ENCODE measurements at regions not wholly inside any gene's neighbourhood (a gene's known extent, or its start where the extent isn't known, plus 50 kb on each side); places are given as distances from the start of the nearest gene placed in this dataset.

DNA sequence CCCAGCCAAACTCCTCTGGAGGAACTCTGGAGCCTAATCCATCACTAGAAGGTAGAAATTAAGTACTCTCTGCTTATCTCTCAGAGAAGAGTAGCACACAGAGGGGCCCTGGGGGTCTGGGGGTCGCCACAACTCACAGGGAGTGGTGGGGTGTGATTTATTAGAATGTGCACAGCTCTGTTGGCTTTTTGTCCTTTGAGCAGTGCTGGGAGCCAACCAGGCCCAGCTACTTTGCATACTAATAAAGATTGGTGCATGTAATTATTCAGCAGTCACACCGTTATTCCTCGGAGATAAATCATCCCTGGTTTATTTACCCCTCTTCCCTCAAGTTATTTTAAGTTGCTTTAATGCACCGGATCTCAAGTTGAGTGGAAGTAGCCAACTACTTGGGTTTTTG lies 606.7 kb upstream of the EEF2KMT start:
- no peak for DNase-seq

DNA sequence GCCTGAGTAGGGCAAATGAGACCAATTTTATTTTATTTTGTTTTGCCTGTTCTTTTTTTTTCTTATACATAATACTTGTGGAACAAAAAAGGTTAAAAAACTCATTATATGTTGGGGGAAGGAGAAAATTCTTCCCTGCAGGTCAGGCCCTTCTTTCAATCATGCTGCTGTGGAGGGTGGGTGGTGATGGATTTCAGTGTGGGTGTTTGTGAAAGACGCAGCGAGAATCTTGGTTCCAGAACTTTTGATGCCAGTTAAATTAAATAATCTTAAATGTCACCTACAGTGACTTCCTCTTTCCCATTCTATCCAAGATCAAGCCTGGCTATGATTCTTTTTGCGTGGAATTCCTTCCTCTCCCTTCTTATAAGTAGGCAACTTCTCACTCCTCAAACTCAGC lies 595.8 kb upstream of the EEF2KMT start:
- DNase-seq: no peak

DNA sequence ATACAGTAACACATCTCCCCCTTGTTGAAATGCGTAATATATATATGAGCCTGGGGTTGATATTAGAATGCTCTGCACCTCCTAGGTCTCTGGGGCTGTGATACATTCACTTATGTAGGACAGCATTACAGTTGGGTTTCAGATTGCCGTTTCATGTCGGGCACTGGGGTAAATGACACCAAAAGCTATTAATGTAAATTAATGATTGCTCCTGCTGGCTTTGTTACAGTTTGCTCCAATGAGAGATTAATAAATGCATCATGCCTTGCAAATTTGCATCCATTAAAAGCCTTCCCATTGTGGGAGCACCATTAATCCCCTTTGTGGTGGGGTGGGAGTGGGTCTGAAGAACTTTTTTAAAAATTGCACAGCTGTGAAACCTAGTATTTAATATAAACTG lies 584.4 kb upstream of the EEF2KMT start:
- DNase-seq: no peak

DNA sequence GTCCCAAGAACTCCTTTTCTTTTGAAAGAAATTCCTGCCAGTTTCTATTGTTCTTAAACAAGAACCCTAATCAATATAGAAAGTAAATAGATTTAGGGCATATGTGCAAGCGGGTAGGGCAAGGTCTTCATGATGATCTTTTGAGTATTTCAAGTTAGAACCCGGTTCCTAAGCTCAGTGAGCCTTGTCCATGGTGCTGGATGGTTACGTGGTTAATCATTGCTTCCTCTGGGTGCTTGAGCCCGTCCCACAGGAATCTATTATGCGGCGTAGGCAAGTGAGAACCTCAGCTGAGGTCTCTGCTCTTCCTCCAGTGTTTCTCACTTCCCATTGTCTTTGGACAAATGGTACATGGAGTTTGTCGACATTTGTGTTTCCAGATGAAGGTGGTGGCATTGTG lies 580.8 kb upstream of the EEF2KMT start:
- DNase-seq: no peak

DNA sequence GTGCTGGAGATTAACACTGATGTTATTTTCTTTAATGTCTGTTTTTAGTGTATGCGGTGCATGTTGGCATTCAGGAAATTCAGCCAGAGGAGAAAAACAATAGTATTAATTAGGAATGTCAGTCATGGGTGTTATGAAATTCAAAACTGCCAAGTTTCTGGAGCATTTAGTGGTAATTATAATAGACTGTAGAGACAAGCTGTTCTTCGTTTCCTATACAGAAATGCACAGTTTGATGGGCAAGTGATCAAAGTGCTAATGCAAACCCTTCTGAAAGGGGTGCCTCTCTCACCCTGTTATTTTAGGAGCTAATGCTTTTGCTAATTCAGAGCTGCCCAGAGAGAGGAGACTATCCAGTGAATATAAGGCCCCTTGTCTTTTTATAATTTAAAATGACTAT lies 573.8 kb upstream of the EEF2KMT start:
- no peak for DNase-seq

DNA sequence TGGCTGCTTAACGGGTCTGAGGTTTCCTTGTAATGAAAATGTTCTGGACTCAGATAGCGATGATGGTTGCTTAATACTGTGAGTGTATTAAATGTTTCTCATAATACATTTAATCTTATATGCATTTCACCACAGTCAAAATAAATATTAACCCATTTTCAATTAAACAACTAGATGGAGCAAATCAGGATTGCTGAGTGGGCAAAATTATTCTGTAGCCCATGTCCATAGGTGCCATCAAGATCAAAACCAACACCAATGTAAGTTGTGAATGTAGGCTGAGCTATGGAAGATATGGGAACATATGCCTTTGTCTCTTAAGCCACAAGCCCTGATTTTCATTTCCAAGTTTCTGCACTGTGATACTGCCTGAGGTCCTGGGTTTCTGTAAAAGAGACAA lies 572.6 kb upstream of the EEF2KMT start:
- DNase-seq: no peak

DNA sequence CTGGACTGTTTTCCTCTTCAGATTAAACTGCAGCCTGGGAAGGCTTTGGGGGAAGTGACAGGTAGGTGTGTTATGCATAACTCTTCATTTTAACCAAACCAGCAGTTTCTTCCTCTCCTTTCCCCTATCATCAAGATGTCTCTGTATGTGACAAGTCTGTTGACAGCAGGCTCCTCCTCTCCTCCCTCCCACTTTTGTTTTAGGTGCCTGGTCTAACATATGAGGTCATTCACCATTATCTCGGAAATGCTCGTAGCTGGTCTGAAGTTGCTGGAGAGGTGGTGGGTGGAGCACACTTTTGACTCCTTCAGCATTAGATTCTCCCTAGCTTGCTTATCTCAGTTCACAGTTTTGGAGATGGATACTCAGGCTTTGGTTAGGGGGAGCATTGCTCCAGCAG lies 571.0 kb upstream of the EEF2KMT start:
- DNase-seq: no peak

DNA sequence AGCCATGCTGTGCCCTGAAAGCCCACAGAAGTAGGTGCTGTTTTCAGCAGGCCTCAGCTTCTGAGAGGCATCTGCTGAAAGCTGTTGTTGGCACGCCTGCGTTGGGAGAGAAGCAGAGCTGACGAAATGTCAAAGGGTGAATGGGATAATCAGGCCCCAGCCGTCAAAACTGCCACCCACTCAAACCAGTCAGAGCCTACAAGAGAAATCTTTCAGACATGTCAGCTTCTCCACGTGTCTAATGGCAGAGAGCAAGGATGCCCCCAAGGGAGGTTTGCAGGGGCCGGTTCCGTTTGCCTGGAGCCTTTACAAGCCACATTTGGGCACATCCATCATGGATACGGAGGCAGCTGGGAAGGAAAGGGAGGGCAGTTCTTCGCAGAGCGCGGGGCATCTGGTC lies 568.2 kb upstream of the EEF2KMT start:
- DNase-seq: no peak

DNA sequence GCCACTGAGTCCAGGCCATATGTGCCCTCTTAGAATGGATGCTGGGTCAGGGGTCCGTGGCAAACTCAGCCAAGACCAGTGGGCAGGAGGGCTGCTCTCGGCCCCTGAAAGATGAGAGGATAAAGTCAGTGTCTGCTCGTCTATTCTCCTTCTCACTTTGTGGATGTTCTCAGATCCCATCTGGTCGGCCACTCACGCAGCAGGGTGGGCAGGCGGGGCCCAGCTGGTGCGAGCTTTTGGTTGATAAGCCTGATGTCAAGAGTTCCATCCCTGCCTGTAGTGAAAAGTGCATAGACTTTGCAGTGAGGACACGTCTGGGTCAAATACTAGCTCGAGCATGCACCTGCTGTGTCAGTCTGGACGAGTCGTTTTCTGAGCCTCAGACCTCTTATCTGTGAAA lies 556.2 kb upstream of the EEF2KMT start:
- no peak for DNase-seq

DNA sequence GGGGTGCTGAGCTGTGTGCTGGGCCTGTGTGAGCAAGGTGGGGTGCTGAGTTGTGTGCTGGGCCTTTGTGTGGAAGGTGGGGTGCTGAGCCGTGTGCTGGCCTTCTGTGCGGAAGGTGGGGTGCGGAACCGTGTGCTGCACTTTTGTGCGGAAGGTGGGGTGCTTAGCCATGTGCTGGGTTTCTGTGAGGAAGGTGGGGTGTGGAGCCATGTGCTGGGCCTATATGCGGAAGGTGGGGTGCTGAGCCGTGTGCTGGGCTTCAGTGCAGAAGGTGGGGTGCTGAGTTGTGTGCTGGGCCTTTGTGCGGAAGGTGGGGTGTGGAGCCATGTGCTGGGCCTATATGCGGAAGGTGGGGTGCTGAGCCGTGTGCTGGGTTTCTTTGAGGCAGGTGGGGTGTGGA lies 555.4 kb upstream of the EEF2KMT start:
- no peak for DNase-seq

DNA sequence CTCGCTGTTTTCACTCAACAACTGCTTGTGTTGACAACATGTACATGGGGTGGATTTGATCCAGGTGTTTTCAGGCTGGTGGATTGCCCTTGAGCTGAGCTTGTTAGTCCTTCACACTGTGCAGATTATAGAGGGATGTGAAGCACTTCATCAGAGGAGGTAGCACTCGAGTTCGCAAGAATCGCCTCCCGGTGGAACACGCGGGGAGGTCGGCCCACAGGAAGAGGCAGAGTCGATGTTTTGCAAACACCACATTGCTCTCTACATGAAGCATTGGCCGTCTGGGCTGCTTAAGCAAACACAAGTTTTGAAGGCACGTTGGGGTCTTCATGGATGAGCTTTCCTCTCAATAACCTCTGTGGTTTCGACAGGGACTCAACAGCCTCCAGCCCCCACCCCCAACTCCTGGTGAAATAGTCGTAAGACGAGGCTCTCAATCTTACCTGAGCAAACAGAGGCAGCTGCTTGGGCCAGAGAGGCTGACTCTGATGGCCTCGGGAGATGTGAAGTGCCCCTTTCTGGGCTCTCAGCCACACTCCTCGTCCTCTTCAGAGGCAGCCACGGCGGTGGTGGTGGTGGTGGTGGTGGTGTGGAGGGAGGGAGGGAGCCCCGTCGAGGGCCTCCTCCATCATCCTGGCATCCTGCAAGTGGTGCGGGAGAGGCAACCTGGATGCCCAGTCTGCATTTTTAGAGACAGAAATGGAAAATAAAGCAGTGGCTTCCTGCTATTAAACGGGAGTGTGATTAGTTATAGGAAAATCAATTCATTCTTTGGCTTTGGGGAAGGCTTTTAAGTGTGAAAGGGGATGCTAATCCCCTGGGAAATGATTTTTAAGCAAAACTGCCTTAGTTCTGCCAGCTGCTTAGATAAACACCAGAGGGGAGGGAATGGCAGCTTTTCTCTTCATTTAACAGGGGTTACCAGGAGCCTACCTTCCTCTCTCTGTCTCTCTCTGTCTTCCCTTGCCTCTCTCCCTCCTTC lies 552.5 kb upstream of the EEF2KMT start:
- DNase-seq: no peak

DNA sequence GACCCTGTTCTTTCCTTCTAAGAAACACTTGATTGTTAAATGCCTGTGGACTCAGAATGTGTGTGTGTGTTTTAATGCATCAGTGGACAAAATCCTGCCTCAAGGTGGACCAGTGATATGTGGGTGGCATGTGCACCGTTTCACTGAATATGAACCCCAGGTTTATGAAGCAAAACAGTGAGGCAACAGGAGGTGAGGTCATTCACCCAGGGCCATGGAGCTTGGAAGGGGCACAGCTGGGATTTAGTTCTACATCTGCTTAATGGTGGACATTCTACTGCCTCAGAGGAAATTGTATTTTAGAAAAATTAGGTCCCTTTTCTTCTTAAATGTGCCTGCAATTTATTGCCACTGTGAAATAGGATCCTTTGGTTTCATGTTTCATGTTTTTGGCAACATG lies 549.5 kb upstream of the EEF2KMT start:
- no peak for DNase-seq

DNA sequence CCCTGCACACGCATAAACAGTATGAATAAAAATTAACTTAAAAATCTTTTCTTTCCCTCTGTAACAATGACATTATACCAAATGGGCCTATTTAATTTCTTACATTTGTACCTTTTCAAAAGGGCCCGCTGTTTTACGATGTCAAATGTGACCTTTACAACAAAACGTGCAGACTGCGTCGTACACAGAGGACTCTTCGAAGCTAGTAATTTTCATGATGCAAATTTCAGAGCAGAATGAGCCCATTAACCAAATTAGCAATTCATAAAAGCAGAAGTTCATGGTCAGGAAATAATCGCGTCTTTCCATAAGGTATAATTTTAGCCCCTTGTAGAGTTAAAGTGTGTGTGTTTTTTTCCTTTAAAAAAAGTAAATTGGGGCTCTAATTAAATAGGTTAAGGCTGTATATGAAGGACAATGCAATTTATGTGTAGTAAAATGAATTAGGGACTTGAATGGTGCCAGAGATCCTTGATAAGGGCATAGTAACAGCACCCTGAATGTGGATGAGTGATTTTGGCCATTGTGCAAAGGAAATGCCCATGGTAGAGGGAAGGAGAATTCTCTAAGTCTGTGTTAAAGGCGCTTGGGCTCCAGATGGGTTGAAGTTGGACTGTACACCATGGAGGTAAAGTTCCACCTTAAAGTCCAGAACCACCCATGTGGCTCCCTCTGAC lies 546.4 kb upstream of the EEF2KMT start:
- no peak for DNase-seq

DNA sequence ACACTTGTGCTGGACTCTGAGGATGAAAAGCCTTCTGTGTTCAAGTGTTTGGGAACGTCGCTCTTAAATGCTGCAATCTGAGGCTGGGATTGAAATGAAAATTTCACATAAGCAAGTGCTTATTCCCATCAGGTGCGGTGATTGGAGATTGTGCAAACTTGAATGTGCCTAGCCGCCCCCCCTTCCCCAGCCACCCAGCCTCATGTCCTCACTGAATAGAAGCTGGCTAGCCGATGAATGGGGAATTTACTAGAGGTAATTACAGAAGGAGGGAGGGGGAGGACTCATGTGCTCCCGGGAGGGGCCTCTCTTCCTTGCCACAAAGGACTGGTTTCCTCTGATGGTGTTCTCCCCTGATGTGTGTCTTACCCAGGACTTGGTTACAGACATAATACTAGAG lies 544.8 kb upstream of the EEF2KMT start:
- DNase-seq: no peak

DNA sequence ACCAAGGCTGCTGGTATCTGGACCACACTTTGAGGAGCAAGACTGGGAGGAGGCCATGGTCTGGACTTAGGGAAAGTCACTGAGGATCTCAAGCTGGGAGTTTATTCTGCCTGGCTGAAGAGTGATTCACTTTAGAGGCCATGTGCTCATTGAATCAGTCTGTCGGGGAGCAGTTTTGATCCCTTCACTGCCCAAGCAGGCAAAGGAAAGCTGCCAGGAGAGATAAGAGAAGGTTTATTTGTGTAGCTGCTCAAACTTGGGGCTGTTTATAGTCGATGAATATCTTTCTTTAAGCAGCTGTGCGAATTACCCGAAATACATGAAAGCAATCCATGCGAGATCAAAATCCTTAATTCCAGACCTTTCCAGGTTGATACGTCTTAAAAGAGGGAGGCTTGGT lies 544.4 kb upstream of the EEF2KMT start:
- DNase-seq: no peak

DNA sequence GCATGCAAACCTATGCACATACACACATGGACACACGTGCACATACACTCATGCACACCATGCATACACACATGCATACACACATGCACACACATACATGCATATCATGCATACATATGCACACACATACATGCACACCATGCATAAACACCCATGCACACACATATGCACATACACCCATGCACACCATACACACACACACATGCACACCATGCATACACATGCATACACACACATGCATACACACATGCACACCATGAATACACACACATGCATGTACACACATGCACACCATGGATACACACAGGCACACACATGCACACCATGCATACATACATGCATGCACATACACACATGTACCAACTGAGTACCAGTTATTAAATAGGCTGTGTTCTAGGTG lies 543.3 kb upstream of the EEF2KMT start:
- DNase-seq: no peak

DNA sequence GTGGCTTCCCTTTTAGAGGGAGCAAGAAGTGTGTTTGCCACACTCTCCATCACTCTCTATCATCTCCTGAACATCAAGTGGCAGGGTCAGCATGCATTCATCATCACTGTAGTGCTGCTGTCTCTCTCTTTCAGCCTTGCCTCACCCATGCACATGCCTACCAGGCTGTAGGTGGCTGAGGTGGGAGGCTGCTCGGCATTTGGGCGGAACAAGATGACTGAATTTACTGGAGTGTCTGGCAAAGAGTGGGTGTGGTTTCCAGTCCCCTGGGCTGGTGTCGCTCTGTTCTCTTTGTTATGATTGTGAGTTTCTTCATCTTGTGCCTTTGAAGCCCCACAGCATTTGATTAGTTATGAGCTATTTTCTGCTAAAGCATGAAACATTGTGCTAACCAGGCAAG lies 541.9 kb upstream of the EEF2KMT start:
- DNase-seq: no peak

DNA sequence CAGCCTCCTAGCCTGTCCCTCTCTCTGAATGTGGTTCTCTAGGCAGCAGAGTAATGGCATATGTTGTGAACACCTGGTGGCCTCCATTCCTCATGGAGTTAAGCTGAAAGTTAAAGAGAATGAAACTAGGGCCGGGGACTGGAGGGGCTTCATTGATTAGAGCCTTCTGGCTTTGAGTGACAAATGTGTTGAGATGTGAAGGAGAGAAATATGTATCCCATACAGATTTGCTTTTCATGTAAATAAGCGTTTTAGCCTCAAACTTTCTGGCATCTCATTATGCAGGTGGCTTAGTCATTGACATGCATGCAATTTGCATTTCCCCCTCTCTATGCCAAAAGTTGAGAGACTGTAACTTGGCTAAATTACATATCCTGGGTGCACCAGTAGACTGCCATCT lies 537.7 kb upstream of the EEF2KMT start:
- no peak for DNase-seq

DNA sequence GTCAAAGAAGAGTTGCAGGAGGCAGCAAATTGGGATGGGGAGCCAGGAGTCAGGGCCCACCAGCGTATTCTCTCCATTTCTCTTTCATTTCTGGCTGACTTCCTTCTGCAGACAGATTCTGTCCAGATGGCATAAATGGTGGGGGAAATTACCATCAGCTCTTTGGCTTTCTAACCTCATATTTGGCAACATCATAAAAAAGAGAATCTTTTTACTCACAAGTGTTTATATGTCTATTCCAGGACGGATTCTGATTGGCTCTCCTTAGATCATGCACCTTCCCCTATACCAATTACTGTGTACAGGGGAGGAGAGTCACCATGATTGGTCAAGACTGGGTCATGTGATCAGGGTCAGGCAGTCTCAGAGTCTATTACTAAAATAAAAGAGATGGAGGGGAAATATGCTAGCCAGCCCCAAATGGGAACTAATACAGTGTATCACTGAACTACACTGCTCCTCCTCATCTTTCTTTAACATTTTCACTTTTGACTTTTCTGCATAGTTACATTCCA lies 537.1 kb upstream of the EEF2KMT start:
- no peak for DNase-seq

DNA sequence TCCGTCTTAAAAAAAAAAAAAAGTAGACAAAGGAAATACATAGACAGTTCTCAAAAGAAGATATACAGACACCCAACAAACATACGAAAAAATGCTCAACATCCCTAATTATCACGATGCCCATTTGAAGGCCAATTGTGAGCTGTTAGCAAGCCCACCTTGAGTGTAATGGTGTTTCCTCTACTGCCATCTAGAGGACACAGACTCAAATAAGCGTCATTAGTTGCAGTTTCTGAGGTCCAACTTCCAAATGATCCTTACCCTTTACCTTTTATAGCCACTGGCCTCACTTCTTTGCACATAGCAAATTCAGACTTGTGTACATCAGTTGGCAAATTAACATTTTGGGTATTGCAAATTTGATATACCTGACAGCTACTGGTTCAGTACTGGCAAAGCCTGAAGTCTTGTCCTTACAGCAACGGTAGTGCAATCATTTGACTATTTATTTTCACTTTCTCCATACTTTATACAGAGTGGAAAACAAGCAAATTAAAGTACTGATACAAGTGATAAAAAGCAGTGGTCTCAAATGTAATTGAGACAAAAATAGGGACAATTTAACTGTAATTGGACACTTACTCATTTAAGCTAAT lies 536.3 kb upstream of the EEF2KMT start:
- peak; percentile 19 for DNase-seq

DNA sequence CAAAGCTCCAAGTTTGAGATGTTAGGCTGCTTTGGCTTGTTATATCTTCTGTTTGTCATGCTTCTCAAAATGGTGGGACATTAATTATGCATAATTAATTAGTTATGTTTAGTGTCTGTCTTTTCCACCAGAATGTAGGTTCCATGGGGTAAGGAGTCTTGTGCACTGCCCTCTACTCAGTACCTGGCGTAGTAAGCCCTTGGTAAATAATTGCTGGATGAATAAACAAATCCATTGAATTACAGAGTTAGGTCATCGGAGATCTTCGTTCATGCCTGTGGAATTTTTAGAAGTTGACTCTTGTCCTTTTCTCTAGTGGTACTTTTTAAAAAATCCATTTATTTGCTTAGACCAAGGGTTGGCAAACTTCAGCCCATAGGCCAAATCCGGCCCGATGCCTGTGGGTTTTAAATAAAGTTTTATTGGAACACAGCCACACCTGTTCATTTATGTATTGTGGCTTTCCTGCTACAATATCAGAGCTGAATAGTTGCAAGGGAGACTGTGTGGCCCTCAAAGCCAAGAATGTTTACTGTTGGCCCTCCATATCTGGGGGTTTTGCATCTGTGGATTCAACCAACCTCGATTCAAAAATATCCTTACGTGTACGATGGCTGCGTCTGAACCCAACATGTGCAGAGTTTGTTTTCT lies 524.8 kb upstream of the EEF2KMT start:
- DNase-seq: no peak

DNA sequence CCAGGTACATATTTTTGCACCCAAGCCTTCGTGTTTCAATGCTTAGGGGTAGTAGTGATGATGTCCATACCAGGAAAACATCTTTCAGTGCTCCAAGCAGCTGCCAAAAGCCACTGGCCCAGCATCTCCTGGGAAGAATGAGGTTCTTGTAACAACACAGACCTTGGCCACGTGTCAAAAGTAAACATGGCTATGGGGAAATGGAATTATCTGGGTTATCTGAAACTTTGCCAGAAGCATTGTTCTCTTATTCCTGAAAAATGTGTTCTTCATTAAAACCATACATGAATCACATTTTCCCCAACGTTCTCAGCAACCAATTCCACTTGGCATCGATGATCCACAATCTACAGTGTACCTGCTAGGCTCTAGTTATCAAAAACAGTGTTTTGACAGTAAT lies 524.2 kb upstream of the EEF2KMT start:
- DNase-seq: no peak

DNA sequence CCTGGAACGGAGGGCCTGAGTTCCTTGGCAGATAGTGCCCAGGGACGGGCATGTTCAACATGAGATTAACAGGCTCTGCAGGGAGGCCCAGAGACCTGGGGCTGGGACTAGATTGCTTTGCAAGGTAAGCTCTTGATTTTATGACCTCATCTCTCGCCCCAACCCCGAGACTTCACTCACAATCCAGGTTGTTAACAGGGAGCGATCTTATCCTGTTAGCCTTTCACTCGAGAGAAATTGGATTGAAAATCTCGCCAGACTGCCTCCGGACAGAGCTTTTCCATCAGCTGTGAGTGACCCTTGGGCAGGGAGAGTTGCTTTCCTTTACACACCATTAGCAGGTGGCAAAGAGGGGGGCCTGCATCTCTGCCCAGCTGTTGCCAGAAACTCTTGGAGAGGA lies 521.7 kb upstream of the EEF2KMT start:
- DNase-seq: no peak

All from suppressor macrophage treated with lipopolysaccharide for 4 hours (primary cell).